ENCODE measurements at regions not wholly inside any gene's neighbourhood (a gene's known extent, or its start where the extent isn't known, plus 50 kb on each side); places are given as distances from the start of the nearest gene placed in this dataset.
"Not testable (repeated sequence)": the region's sequence is repeated elsewhere in the genome, so short reads cannot be mapped to it uniquely, and the experiment has no call there.

DNA sequence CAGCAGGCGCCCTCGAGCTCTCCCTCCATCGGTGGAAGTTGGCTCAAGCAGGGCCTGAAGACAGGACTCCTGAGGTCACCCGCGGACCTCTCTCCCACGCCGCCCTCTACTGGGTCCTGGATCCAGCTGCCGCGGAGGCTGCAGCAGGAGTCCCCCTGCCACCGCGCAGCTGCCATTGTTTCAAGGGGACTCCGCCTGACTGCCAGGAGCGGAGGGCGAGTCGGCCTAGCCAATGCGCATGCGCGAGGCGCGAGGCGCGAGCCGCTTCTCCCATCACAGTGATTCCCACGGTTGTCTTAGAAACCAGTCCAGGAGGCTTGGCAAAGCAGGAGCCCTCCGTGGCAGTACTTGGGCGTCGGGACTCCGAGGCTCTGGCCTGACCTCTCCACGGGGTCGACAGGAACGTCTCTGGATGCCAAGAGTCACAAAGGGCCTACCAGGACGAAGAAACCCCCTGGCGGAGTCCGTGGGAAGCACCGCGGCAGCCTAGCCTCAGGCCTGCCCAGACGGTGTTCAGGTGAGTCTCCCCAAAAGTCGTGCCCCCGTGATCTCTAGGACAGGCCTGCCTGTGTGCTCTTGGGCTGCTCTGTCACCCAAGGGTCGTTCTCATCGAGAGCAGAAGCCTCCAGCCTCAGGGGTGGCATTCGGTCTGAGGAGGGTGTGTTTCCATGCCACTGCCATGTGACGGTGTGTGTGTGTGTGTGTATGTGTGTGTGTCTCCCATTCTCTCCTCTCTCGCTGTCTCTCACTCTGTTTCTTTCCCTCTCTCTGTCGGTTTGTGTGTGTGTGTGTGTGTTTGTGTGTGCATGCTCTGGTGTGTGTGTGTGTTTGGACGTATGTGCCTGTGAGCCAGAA lies 290.6 kb upstream of the ZNF337 start:
- peak; percentile 31 for DNase-seq

DNA sequence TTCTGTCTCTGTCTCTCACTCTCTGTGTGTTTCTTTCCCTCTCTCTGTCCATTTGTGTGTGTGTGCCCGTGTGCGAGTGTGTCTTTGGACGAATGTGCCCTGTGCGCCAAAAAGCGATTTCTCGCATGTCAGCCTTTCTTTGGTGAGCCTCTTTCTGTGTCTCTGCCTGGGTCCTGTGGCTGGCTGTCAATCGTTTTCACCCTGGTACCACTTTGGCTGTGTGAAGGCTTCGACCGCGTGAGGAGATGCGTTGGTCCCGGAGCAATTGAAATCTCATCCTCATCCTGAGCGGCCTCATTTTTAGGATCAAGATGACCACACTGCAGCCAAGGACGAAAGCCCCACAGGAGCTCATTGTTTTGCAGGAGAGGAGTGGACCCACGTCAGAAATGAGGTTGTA lies 288.9 kb upstream of the ZNF337 start:
- no peak for DNase-seq

DNA sequence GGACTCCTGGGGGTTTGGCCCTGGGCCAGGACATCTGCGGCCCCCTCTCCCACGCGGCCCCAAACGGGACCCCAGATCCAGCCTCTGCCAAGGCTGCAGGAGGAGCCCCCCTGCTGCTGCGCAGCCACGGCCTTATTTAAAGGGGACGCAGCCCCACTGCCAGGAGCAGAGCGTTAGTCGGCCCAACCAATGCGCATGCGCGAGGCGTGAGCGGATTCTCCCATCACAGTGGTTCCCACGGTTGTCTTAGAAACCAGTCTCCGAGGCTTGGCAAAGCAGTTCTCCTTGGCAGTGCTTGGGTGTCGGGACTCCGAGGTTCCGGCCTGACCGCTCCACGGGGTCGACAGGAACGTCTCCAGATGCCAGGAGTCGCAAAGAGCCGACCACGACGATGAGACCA lies 288.3 kb upstream of the ZNF337 start:
- DNase-seq = peak; percentile 60

DNA sequence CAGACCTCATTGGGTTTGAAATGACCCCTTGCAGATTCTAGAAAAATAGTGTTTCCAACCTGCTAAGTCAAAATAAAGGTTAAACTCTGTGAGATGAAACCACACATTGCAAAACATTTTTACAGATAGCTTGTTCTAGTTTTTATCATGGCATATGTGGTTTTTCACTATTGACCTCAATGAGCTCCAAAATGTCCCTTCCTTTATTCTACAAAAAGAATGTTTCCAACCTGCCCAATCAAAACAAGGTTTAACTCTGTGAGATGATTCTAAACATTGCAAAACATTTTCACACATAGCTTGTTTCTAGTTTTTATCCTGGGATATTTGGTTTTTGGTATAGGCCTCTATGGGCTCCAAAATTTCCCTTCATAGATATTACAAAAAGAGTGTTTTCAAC lies 286.0 kb upstream of the ZNF337 start:
- not testable (repeated sequence) for DNase-seq

DNA sequence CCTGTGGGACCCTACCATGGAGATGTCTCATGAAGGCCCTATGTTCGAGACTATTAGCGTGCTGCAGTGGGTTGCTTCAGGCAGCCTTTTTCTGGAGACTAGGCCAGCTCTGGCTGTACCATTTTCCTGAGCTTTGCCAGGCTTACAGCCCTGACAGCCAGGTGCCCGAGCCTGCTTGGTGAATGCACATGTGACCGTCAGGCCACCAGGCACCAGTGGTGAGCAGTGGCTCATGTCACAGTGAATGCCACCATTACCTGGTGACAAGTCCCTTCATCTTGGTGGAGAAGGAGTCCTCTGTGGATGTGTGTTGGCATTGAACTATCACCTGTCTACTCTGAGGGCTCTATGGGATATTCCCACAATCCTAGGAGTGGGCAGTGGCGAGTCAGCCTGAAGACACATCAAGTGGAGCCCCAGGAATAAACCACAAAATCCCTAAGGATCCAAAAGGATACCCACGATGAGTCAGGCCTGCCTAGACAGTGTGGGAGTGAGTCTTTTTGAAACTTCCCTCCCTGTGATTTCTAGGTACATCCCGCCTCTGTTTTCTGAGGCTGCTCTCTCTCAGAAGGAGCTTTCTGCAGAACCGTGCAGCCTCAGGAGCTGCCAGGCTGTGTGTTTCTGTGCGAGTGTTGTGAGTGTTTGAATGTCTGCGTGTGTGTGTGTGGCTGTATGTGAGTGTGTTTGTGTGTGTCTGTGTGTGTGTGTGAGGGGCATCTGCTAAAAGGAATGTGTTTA lies 282.0 kb upstream of the ZNF337 start:
- DNase-seq = peak; percentile 28

DNA sequence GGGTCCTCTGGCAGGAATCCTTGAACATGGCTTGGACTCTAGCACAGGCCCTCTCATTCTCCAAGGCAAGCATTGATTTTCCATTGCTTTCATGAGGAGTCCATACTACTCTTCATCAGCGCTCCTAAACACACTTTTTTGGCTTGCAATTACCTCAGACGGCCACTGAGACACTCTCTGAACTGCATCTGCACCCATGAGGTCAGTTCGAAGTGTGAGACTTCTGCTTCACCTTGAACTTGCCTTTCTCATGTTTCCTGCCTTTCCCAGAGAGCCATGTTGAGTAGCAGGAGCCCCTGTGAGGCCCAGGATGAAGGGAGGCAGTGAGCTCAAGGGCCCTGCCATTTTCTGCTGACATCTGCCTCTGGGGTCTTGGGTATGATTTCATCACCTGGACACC lies 279.2 kb upstream of the ZNF337 start:
- not testable (repeated sequence) for DNase-seq

DNA sequence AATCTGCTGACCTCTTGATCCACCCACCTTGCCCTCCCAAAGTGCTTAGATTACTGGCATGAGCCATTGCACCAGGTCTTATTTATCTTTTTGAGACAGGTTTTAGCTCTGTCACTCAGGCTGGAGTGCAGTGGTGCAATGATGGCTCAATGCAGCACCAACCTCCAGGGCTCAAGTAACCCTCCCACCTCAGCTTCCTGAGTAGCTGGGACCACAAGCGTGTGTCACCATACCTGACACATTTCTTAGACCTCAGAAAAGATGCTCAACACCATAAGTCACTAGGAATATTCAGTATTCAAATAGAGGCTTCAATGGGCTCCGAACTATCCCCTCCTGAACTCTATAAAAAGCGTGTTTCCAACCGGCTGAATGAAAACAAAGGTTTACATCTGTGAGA lies 268.6 kb upstream of the ZNF337 start:
- not testable (repeated sequence) for DNase-seq

DNA sequence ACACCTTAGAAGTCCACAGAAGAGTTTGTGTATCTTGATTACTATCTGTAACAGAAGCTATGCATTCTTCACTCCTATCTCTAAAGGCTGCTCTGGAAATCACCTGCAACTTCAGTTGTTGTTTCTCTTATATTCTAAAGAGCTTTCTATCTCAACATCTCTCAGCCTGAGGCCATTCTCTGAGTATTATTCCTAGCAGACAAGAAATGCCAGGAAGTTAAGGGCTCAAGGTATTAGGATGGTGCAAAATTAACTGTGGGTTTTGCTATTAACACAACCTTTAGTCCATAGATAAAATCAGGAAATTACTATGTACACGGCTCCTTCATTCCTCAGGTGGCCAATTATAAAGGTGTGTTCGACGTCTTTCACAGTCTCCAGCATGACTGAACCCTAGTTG lies 257.2 kb upstream of the ZNF337 start:
- not testable (repeated sequence) for DNase-seq

DNA sequence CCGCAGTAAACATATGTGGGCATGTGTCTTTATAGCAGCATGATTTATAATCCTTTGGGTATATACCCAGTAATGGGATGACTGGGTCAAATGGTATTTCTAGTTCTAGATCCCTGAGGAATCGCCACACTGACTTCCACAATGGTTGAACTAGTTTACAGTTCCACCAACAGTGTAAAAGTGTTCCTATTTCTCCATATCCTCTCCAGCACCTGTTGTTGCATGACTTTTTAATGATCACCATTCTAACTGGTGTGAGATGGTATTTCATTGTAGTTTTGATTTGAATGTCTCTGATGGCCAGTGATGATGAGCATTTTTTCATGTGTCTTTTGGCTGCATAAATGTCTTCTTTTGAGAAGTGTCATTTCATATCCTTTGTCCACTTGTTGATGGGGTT lies 238.6 kb upstream of the ZNF337 start:
- DNase-seq = not testable (repeated sequence)

DNA sequence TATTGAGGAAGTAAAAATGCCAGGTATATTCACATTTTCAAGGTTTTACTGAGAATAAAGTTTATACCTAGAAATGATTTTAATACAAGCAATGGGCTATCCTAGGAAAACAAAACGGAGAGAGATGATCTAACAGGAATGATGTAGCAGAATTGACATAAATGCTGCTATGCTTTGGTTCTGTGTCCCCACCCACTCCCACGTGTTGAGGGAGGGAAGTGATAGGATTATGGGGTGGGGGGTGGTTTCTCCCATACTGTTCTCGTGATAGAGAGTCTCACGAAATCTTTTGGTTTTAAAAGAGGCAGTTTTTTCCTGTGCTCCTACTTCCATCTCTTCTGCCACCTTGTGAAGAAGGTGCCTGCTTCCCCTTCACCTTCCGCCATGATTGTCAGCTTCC lies 236.2 kb upstream of the ZNF337 start:
- DNase-seq = not testable (repeated sequence)

DNA sequence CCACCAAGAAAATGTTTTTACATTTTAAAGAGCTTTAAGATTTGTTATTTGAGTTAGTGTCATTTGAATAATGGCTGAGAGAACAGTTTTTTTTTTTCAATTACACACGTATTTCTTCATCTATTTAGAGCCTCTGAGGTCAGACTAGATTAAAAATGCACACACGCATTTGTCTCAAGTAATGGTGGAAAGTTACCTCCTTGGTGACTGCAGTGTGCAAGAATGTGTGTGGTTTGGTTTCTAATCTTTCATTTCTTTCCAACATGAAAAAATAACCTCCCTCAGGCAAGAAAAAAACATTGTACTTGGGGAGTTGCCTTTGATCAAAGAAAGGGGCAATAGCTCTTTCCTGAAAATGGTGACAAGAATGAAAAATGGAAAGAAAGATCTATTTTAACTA lies 235.5 kb upstream of the ZNF337 start:
- DNase-seq = peak; percentile 41

DNA sequence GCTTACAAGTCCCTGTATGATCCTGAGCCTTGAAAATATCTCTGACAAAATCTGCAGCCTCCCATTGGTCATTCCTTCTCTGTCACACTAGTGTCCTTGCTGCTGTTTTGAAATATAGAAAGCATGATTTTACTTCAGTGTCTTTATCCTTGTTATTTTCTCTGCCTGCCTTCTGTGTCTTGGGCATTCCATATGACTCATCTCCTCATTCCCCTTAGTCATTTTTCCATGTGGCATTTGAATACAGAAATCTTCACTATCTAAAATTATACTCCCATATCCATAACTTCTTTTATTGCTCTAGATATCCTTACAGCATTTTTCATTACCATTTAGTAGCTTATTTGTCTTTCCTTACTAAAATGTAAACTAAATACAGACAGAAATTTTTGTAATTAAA lies 205.7 kb upstream of the ZNF337 start:
- DNase-seq = peak; percentile 6

DNA sequence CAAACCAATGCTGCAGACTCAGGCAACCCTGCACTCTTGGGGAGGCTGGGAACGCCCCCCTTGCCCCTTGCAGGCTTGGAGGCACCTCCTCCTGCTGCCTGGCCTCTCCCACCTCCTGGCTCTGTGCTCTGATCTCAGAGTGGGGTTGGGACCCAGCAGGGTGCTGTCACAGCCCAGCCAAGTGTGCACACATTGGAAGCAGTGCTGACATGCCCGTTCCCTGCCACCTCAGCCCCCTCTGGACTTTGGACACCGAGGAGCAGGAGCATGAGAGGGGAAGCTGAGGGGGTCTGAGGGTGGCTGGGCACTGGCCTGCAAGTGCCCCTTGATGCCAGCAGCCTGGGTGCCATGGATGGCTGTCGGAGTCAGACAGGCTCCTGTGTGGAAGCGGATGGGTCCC lies 202.0 kb upstream of the ZNF337 start:
- DNase-seq = not testable (repeated sequence)

DNA sequence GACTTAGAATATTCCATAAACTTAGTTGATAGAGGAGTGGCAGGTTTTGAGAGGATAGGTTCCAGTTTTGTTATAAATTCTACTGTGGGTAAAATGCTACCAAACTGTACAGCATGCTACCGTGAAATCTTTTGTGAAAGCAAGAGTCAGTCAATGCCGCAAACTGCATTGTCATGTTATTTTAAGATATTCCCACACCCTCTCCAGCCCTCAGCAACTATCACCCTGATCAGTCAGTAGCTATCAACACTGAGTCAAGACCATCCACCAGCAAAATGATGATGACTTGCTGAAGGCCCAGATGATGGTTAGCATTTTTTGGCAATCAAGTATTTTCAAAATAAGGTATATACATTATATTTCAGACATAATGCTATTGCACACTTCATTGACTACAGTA lies 182.4 kb upstream of the ZNF337 start:
- DNase-seq = not testable (repeated sequence)

DNA sequence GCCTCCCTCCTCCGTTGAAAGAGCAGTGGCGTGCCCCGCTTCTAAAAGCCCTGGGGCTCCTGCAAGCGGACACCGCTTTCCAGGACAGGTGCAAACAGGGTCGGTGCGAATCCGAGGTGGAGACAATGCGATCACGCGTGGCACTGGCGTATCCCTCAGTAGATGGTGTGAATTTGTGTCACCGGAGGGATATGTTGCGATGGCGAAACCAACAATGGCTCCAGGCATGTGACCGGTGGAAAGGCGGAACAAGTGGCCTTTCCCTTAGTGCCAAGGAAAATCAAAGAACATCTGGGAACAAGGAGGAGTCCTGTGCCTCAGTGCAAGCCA lies 172.0 kb upstream of the ZNF337 start:
- DNase-seq = not testable (repeated sequence)

DNA sequence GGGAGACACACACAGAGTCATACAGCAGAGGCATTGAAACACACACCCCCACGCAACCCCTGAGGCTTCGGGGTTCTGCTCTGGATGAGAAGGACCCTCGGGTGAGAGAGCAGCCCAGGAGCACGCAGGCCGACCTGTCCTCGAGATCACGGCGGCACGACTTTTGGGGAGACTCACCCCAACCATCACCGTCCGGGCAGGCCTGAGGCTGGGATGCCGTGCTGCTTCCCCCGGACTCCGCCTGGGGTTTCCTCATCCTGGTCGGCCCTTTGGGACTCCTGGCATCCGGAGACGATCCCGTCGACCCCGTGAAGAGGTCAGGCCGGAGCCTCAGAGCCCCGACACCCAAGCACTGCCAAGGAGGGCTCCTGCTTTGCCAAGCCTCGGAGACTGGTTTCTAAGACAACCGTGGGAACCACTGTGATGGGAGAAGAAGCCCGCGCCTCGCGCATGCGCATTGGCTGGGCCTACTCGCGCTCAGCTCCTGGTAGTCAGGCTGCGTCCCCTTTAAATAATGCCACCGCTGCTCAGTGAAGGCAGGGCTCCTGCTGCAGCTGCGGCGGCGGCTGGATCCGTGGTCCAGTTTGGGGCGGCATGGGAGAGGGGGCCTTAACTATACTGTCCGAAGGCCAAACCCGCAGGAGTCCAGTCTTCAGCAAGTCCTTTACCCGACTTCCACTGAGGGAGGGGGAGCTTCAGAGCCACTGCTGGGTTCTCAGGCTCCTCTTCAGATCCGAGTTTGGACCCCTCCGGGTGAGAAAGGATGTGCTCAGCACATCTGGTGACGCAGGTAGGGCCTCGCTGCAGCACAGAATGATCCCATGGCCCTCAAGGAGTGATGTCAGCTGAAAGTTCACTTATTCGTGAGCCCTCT lies 171.4 kb upstream of the ZNF337 start:
- peak; percentile 69 for DNase-seq

DNA sequence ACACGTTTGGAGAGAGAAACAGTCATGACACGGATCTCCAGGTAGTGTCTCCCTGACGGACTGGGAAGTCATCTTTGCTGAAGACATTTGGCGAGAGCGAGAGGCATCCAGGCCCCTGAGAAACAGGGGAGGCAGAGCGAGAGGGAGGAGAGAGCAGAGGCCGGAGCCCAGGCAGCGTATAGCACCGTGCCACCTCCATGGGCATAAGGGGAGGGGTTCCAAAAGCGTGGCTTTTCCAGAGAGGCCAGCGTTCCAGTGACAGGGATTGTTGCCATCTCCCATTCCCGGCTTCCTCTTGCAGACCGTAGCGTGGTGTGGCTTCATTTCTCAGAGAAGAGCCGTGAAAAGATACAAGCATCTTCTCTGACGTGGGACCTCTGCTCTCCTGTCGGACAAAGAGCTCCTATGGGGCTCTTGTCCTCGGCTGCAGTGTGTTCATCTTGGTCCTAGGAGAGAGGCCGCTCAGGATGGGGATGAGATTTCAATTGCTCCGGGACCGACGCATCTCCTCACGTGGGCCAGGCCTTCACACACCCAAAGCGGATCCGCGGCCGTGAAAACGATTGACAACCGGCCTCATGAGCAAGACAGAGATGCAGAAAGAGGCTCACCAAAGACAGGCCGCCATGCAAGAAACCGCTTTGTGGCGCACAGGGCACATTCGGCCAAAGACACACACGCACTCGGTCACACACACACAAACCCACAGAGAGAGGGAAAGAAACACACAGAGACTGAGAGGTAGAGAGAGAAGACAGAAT lies 170.5 kb upstream of the ZNF337 start:
- not testable (repeated sequence) for DNase-seq

DNA sequence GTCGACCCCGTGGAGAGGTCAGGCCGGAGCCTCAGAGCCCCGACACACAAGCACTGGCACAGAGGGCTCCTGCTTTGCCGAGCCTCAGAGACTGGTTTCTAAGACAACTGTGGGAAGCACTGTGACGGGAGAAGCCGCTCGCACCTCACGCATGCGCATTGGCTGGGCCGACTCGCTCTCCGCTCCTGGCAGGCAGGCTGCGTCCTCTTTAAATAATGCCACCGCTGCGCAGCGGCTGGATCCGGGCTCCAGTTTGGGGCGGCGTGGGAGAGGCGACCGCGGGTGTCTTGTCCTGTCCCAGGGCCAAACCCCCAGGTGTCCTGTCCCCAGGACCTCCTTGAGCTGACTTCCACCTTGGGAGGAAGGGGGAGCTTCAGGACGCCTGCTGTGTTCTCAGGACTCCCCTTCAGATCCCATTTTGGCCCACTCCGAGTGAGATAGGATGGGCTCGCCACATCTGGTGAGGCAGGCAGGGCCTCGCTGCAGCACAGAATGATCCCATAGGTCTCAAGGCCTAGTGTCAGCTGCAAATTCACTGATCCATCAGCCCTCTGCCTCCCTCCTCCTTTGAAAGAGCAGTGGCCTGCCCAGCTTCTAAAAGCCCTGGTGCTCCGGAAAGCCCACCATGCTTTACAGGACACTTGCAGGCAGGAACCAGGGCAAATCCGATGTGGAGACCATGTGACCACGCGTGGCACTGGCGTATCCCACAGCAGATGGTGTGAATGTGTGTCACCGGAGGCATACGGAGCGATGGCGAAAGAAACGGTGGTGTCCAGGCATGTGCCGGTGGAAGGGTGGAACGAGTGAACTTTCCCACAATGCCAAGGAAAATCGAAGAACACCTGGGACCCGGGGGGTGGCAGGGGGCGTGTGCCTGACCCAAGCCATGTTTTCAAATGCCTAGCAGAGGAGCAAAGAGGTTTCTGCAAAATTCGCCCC lies 169.3 kb upstream of the ZNF337 start:
- peak; percentile 66 for DNase-seq

DNA sequence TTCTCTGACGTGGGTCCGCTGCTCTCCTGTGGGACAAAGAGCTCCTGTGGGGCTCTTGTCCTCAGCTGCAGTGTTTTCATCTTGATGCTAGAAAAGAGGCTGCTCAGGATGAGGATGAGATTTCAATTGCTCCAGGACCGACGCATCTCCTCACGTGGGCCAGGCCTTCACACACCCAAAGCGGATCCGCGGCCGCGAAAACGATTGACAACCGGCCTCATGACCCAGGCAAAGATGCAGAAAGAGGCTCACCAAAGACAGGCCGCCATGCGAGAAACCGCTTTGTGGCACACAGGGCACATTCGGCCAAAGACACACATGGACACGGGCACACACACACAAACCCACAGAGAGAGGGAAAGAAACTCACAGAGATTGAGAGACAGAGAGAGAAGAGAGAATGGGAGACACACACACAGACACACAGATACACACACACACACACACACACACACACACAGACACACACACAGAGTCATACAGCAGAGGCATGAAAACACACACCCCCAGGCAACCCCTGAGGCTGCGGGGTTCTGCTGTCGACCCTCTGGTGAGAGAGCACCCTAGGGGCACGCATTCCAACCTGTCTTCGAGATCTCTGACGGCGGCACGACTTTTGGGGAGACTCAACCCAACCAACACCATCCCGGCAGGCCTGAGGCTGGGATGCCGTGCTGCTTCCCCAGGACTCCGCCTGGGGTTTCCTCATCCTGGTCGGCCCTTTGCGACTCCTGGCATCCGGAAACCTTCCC lies 168.5 kb upstream of the ZNF337 start:
- not testable (repeated sequence) for DNase-seq

DNA sequence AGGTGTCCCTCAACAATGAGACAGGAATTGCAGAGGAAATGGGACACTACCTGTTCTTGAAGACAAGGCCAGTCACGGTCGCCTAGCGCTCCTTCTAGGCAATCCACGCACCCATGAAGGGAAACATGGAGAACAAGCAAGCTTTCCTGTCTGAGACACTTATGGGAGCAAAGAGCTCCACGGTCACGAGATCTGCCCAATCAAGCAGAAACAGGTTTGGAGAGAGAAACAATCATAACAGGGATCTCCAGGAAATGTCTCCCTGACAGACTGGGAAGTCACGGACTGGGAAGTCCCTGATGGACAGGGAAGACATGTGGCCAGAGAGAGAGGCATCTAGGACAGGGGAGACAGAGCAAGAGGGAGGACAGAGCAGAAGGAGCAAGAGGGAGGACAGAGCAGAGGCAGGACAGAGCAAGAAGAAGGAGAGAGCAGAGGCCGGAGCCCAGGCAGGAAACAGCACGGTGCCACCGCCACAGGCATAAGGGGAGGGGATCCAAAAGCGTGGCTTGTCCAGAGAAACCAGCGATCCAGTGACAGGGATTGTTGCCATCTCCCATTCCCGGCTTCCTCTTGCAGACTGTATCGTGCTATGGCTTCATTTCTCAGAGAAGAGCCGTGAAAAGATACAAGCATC lies 167.8 kb upstream of the ZNF337 start:
- no peak for DNase-seq

Data from fibroblast of skin of abdomen (primary cell).